ENCODE measurements at regions not wholly inside any gene's neighbourhood (a gene's known extent, or its start where the extent isn't known, plus 50 kb on each side); places are given as distances from the start of the nearest gene placed in this dataset.

- TF ChIP-seq CTCF (IDR thresholded peaks at IDR 0.05; ENCODE audit: poor library complexity) (no peak), EZH2 (IDR thresholded peaks at IDR 0.05; ENCODE audit: borderline replicate concordance) (no peak)
Measured at GRCh38 chr12:60059180-60059579, 463.4 kb downstream of the SLC16A7 start.

Measured in hepatocyte (in vitro differentiated cells).